ENCODE measurements at regions not wholly inside any gene's neighbourhood (a gene's known extent, or its start where the extent isn't known, plus 50 kb on each side); places are given as distances from the start of the nearest gene placed in this dataset.

- Histone ChIP-seq H3K9ac (ENCODE audit: low read length) (no peak overlapping the region), H3K9me3 (ENCODE audit: low read length) (no peaks in the 10 kb centered on the region), H3K27ac (ENCODE audit: low read depth, low read length) (no peak overlapping the region), H3K4me3 (ENCODE audit: low read depth in 1 of 2, low read length in 2 of 2) (no peak overlapping the region), H3K4me1 (ENCODE audit: insufficient read depth, low read length) (peaks cover 8% of the 10 kb centered on the region), H3K36me3 (ENCODE audit: insufficient read depth, low read length) (no peaks in the 10 kb centered on the region), H3K27me3 (ENCODE audit: control insufficient read depth in 1 of 2, insufficient read depth in 2 of 2, low read length in 2 of 2) (no peaks in the 10 kb centered on the region)
Measured at GRCh38 chr5:74546796-74547195, 93.7 kb downstream of the ENC1 start.

- H3K36me3 ChIP-seq (ENCODE audit: insufficient read depth, low read length), result no peaks in the 10 kb centered on the region
- no peaks in the 10 kb centered on the region for H3K9me3 ChIP-seq (ENCODE audit: low read length)
- H3K9ac ChIP-seq (ENCODE audit: low read length), result no peak overlapping the region
- no peak overlapping the region for H3K4me3 ChIP-seq (ENCODE audit: low read depth in 1 of 2, low read length in 2 of 2)
- peaks cover 8% of the 10 kb centered on the region for H3K4me1 ChIP-seq (ENCODE audit: insufficient read depth, low read length)
- H3K27ac ChIP-seq (ENCODE audit: low read depth, low read length), result no peak overlapping the region
- no peaks in the 10 kb centered on the region for H3K27me3 ChIP-seq (ENCODE audit: control insufficient read depth in 1 of 2, insufficient read depth in 2 of 2, low read length in 2 of 2)
Measured at GRCh38 chr5:74544811-74545210, 95.7 kb downstream of the ENC1 start.

- H3K36me3 ChIP-seq (ENCODE audit: insufficient read depth, low read length), result no peaks in the 10 kb centered on the region
- H3K9me3 ChIP-seq (ENCODE audit: low read length), result no peaks in the 10 kb centered on the region
- peak overlapping the region in 1 of 2 donors; percentile 28 for H3K4me3 ChIP-seq (ENCODE audit: low read depth in 1 of 2, low read length in 2 of 2)
- no peaks in the 10 kb centered on the region for H3K27me3 ChIP-seq (ENCODE audit: control insufficient read depth in 1 of 2, insufficient read depth in 2 of 2, low read length in 2 of 2)
- no peak overlapping the region for H3K27ac ChIP-seq (ENCODE audit: low read depth, low read length)
- H3K4me1 ChIP-seq (ENCODE audit: insufficient read depth, low read length), result peaks cover 8% of the 10 kb centered on the region
- no peak overlapping the region for H3K9ac ChIP-seq (ENCODE audit: low read length)
Measured at GRCh38 chr5:74543162-74543995, 97.1 kb downstream of the ENC1 start.

- H3K9me3 ChIP-seq (ENCODE audit: low read length), result no peaks in the 10 kb centered on the region
- no peaks in the 10 kb centered on the region for H3K36me3 ChIP-seq (ENCODE audit: insufficient read depth, low read length)
- no peaks in the 10 kb centered on the region for H3K27me3 ChIP-seq (ENCODE audit: control insufficient read depth in 1 of 2, insufficient read depth in 2 of 2, low read length in 2 of 2)
- no peak overlapping the region for H3K4me3 ChIP-seq (ENCODE audit: low read depth in 1 of 2, low read length in 2 of 2)
- H3K27ac ChIP-seq (ENCODE audit: low read depth, low read length), result no peak overlapping the region
- no peak overlapping the region for H3K9ac ChIP-seq (ENCODE audit: low read length)
- peaks cover 8% of the 10 kb centered on the region for H3K4me1 ChIP-seq (ENCODE audit: insufficient read depth, low read length)
Measured at GRCh38 chr5:74542482-74542881, 98.0 kb downstream of the ENC1 start.

GRCh38 chr5:74541381-74541781, 99.1 kb downstream of the ENC1 start:
- Histone ChIP-seq H3K9me3 (ENCODE audit: low read length) (no peaks in the 10 kb centered on the region), H3K27me3 (ENCODE audit: control insufficient read depth in 1 of 2, insufficient read depth in 2 of 2, low read length in 2 of 2) (no peaks in the 10 kb centered on the region), H3K27ac (ENCODE audit: low read depth, low read length) (no peak overlapping the region), H3K4me1 (ENCODE audit: insufficient read depth, low read length) (peaks cover 8% of the 10 kb centered on the region), H3K36me3 (ENCODE audit: insufficient read depth, low read length) (no peaks in the 10 kb centered on the region), H3K4me3 (ENCODE audit: low read depth in 1 of 2, low read length in 2 of 2) (no peak overlapping the region), H3K9ac (ENCODE audit: low read length) (no peak overlapping the region)

- no peaks in the 10 kb centered on the region for H3K9me3 ChIP-seq (ENCODE audit: low read length)
- no peak overlapping the region for H3K4me3 ChIP-seq (ENCODE audit: low read depth in 1 of 2, low read length in 2 of 2)
- no peak overlapping the region for H3K9ac ChIP-seq (ENCODE audit: low read length)
- H3K4me1 ChIP-seq (ENCODE audit: insufficient read depth, low read length), result peaks cover 8% of the 10 kb centered on the region
- H3K36me3 ChIP-seq (ENCODE audit: insufficient read depth, low read length), result no peaks in the 10 kb centered on the region
- H3K27ac ChIP-seq (ENCODE audit: low read depth, low read length), result no peak overlapping the region
- H3K27me3 ChIP-seq (ENCODE audit: control insufficient read depth in 1 of 2, insufficient read depth in 2 of 2, low read length in 2 of 2), result no peaks in the 10 kb centered on the region
Measured at GRCh38 chr5:74540622-74541021, 99.9 kb downstream of the ENC1 start.

GRCh38 chr5:74539986-74540385, 100.5 kb downstream of the ENC1 start:
- Histone ChIP-seq H3K27ac (ENCODE audit: low read depth, low read length) (no peak overlapping the region), H3K4me1 (ENCODE audit: insufficient read depth, low read length) (peaks cover 8% of the 10 kb centered on the region)

GRCh38 chr5:74538206-74538661, 102.3 kb downstream of the ENC1 start:
- Histone ChIP-seq H3K27ac (ENCODE audit: low read depth, low read length) (no peak overlapping the region), H3K4me1 (ENCODE audit: insufficient read depth, low read length) (no peaks in the 10 kb centered on the region)

More at GRCh38 chr5:74539986-74540385, 100.5 kb downstream of the ENC1 start:
- H3K4me3 ChIP-seq (ENCODE audit: low read depth in 1 of 2, low read length in 2 of 2), result no peak overlapping the region
- no peaks in the 10 kb centered on the region for H3K27me3 ChIP-seq (ENCODE audit: control insufficient read depth in 1 of 2, insufficient read depth in 2 of 2, low read length in 2 of 2)
- no peaks in the 10 kb centered on the region for H3K9me3 ChIP-seq (ENCODE audit: low read length)
- H3K9ac ChIP-seq (ENCODE audit: low read length), result no peak overlapping the region
- H3K36me3 ChIP-seq (ENCODE audit: insufficient read depth, low read length), result no peaks in the 10 kb centered on the region

GRCh38 chr5:74536658-74537057, 103.9 kb downstream of the ENC1 start:
- H3K9me3 ChIP-seq (ENCODE audit: low read length), result no peaks in the 10 kb centered on the region
- no peak overlapping the region for H3K9ac ChIP-seq (ENCODE audit: low read length)
- no peaks in the 10 kb centered on the region for H3K27me3 ChIP-seq (ENCODE audit: control insufficient read depth in 1 of 2, insufficient read depth in 2 of 2, low read length in 2 of 2)
- H3K27ac ChIP-seq (ENCODE audit: low read depth, low read length), result no peak overlapping the region
- no peaks in the 10 kb centered on the region for H3K36me3 ChIP-seq (ENCODE audit: insufficient read depth, low read length)
- H3K4me3 ChIP-seq (ENCODE audit: low read depth in 1 of 2, low read length in 2 of 2), result no peak overlapping the region
- no peaks in the 10 kb centered on the region for H3K4me1 ChIP-seq (ENCODE audit: insufficient read depth, low read length)

More at GRCh38 chr5:74538206-74538661, 102.3 kb downstream of the ENC1 start:
- Histone ChIP-seq H3K9ac (ENCODE audit: low read length) (no peak overlapping the region), H3K9me3 (ENCODE audit: low read length) (no peaks in the 10 kb centered on the region), H3K36me3 (ENCODE audit: insufficient read depth, low read length) (no peaks in the 10 kb centered on the region), H3K4me3 (ENCODE audit: low read depth in 1 of 2, low read length in 2 of 2) (no peak overlapping the region), H3K27me3 (ENCODE audit: control insufficient read depth in 1 of 2, insufficient read depth in 2 of 2, low read length in 2 of 2) (no peaks in the 10 kb centered on the region)

GRCh38 chr5:74535926-74536325, 104.6 kb downstream of the ENC1 start:
- Histone ChIP-seq H3K4me1 (ENCODE audit: insufficient read depth, low read length) (no peaks in the 10 kb centered on the region), H3K36me3 (ENCODE audit: insufficient read depth, low read length) (no peaks in the 10 kb centered on the region), H3K27ac (ENCODE audit: low read depth, low read length) (no peak overlapping the region), H3K27me3 (ENCODE audit: control insufficient read depth in 1 of 2, insufficient read depth in 2 of 2, low read length in 2 of 2) (no peaks in the 10 kb centered on the region), H3K9ac (ENCODE audit: low read length) (no peak overlapping the region), H3K9me3 (ENCODE audit: low read length) (no peaks in the 10 kb centered on the region), H3K4me3 (ENCODE audit: low read depth in 1 of 2, low read length in 2 of 2) (no peak overlapping the region)

- no peak overlapping the region for H3K27ac ChIP-seq (ENCODE audit: low read depth, low read length)
- no peaks in the 10 kb centered on the region for H3K36me3 ChIP-seq (ENCODE audit: insufficient read depth, low read length)
- H3K4me3 ChIP-seq (ENCODE audit: low read depth in 1 of 2, low read length in 2 of 2), result no peak overlapping the region
- no peaks in the 10 kb centered on the region for H3K4me1 ChIP-seq (ENCODE audit: insufficient read depth, low read length)
- H3K9ac ChIP-seq (ENCODE audit: low read length), result no peak overlapping the region
- no peaks in the 10 kb centered on the region for H3K27me3 ChIP-seq (ENCODE audit: control insufficient read depth in 1 of 2, insufficient read depth in 2 of 2, low read length in 2 of 2)
- no peaks in the 10 kb centered on the region for H3K9me3 ChIP-seq (ENCODE audit: low read length)
Measured at GRCh38 chr5:74534397-74535129, 106.0 kb downstream of the ENC1 start.
